BE2C (cell line): ENCODE measurements at regions not wholly inside any gene's neighbourhood (a gene's known extent, or its start where the extent isn't known, plus 50 kb on each side); places are given as distances from the start of the nearest gene placed in this dataset.
A peak's percentile ranks its signal among the peaks of the same experiment; 100 is the strongest.

ENCODE experiments used
- DNase-seq: peaks from one replicate; pipeline ENCODE4 v3.0.0-alpha.2; 2020
- H3K27me3 ChIP-seq: fragments of 250-450 bp; sonication (Bioruptor Pico); 2 replicates; pipeline ENCODE4 v1.5.1; 2020; ENCODE audit warnings: mild to moderate bottlenecking
- H3K36me3 ChIP-seq: fragments of 250-450 bp; sonication (Bioruptor Pico); 2 replicates; pipeline ENCODE4 v1.5.1; 2020; ENCODE audit warnings: mild to moderate bottlenecking
- H3K4me1 ChIP-seq: fragments of 250-450 bp; sonication (Bioruptor Pico); 2 replicates; pipeline ENCODE4 v1.5.1; 2020
- H3K4me3 ChIP-seq: 2 replicates; pipeline ENCODE4 v1.5.1; 2011; ENCODE audit warnings: low read depth, low read length
- H3K9me3 ChIP-seq: fragments of 250-450 bp; sonication (Bioruptor Pico); 2 replicates; pipeline ENCODE4 v1.5.1; 2020
- TF ChIP-seq, protein P1 (sequence below): IDR thresholded peaks from 2 replicates; pipeline ENCODE4 v1.5.1; 2012; ENCODE audit warnings: mild to moderate bottlenecking, low read depth, low read length

- Histone ChIP-seq H3K27me3 (no peaks in the 10 kb centered on the region), H3K4me3 (no peak overlapping the region), H3K36me3 (no peaks in the 10 kb centered on the region), H3K4me1 (no peaks in the 10 kb centered on the region), H3K9me3 (no peaks in the 10 kb centered on the region)
- DNase-seq = no peak
- TF ChIP-seq, protein P1, sequence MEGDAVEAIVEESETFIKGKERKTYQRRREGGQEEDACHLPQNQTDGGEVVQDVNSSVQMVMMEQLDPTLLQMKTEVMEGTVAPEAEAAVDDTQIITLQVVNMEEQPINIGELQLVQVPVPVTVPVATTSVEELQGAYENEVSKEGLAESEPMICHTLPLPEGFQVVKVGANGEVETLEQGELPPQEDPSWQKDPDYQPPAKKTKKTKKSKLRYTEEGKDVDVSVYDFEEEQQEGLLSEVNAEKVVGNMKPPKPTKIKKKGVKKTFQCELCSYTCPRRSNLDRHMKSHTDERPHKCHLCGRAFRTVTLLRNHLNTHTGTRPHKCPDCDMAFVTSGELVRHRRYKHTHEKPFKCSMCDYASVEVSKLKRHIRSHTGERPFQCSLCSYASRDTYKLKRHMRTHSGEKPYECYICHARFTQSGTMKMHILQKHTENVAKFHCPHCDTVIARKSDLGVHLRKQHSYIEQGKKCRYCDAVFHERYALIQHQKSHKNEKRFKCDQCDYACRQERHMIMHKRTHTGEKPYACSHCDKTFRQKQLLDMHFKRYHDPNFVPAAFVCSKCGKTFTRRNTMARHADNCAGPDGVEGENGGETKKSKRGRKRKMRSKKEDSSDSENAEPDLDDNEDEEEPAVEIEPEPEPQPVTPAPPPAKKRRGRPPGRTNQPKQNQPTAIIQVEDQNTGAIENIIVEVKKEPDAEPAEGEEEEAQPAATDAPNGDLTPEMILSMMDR = no peak
These were observed 657.0 kb downstream of the TUSC7 start for GRCh38 chr3:117366574-117366973.

GRCh38 chr3:117367861-117368260 lies 658.3 kb downstream of the TUSC7 start:
- no peaks in the 10 kb centered on the region for H3K9me3 ChIP-seq
- no peaks in the 10 kb centered on the region for H3K36me3 ChIP-seq
- DNase-seq = no peak
- no peak overlapping the region for H3K4me3 ChIP-seq
- TF ChIP-seq, protein P1 = no peak
- no peaks in the 10 kb centered on the region for H3K4me1 ChIP-seq
- no peaks in the 10 kb centered on the region for H3K27me3 ChIP-seq

GRCh38 chr3:117380631-117381030 lies 671.1 kb downstream of the TUSC7 start:
- no peaks in the 10 kb centered on the region for H3K36me3 ChIP-seq
- TF ChIP-seq, protein P1 = no peak
- H3K4me1 ChIP-seq = no peaks in the 10 kb centered on the region
- no peak overlapping the region for H3K4me3 ChIP-seq
- H3K27me3 ChIP-seq = no peaks in the 10 kb centered on the region
- H3K9me3 ChIP-seq = no peaks in the 10 kb centered on the region
- no peak for DNase-seq

- H3K4me3 ChIP-seq = no peak overlapping the region
- peak; percentile 29 for DNase-seq
- H3K9me3 ChIP-seq = no peaks in the 10 kb centered on the region
- peaks cover 8% of the 10 kb centered on the region; the same call in 1 of the 2 replicates for H3K4me1 ChIP-seq
- no peaks in the 10 kb centered on the region for H3K27me3 ChIP-seq
- H3K36me3 ChIP-seq = no peaks in the 10 kb centered on the region
- TF ChIP-seq, protein P1 = no peak
These were observed 683.5 kb downstream of the TUSC7 start for GRCh38 chr3:117393119-117393518.

GRCh38 chr3:117398141-117398899 lies 688.7 kb downstream of the TUSC7 start:
- no peaks in the 10 kb centered on the region for H3K36me3 ChIP-seq
- H3K4me3 ChIP-seq = no peak overlapping the region
- H3K27me3 ChIP-seq = no peaks in the 10 kb centered on the region
- H3K4me1 ChIP-seq = peaks cover 19% of the 10 kb centered on the region
- no peaks in the 10 kb centered on the region for H3K9me3 ChIP-seq
- no peak for DNase-seq
- TF ChIP-seq, protein P1 = no peak

DNA sequence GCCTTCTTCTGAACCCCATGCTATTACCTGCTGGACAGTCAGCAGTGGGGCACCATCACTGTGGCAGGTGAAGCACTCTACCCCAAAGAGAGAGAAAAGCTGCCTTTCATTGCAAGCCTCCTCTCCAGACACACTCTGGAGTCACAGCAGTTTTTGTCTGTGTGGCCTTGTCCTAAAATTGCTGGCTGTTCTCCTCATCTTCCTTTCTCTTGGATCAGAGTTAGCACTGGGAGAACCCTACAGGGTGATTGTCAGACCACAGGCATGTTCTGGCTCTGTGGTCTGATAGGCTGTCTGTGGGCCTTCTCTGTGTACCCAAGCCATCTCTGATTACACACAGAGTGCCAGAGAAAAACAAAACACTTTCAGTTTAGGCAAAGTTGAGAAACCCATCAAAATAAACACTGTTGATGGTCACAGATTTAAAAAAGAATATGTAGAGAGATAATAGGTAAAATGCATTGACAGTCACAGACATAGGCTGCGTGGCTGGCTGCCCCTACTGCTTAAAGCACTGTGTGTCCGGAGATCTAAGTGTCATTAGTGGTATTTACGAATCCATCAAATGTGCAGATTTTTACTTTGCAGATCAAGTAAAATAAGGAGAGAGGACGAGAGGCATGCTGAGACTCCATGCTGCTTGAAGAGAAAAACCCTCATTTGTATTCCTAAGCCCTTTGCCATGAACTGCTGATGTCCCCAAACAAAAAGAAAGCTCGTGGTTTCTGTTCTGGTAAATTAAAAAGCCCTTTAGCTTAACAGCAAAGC lies 689.9 kb downstream of the TUSC7 start:
- no peak for DNase-seq
- no peak overlapping the region for H3K4me3 ChIP-seq
- H3K4me1 ChIP-seq = peaks cover 11% of the 10 kb centered on the region
- TF ChIP-seq, protein P1 = no peak
- no peaks in the 10 kb centered on the region for H3K36me3 ChIP-seq
- no peaks in the 10 kb centered on the region for H3K9me3 ChIP-seq
- H3K27me3 ChIP-seq = no peaks in the 10 kb centered on the region
